GM12873 (cell line): ENCODE measurements at regions not wholly inside any gene's neighbourhood (a gene's known extent, or its start where the extent isn't known, plus 50 kb on each side); places are given as distances from the start of the nearest gene placed in this dataset.

Experiments
- CTCF ChIP-seq: IDR thresholded peaks from 2 replicates; pipeline ENCODE4 v1.5.1; 2012; ENCODE audit warnings: low read depth, mild to moderate bottlenecking, moderate library complexity, low read length, control low read depth; ENCODE audit not compliant: insufficient read depth; ENCODE audit errors: missing control alignments

DNA sequence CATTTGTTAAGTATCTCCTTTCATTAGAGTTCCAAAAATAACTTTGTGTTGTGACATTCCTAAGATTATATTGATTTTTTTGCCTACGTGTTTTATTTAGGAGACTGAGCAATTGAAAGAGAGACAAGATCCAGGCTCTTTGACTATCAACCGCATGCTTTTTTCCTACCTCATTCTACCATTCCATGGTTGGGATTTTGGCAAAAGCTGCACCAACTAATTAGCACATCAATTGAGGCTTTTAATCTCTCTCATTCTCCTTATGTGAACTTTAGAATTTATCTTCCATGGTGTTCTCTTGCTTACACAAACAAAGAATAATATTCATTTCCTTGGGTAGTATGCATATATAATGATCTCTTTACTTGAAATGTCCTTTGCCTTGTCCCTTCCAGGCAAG lies 338.7 kb upstream of the SMC2 start:
- TF ChIP-seq CTCF: no peak

GRCh38 chr9:103755986-103756385 lies 338.1 kb upstream of the SMC2 start:
- TF ChIP-seq CTCF: no peak

- TF ChIP-seq CTCF: no peak
Observed at GRCh38 chr9:103757062-103757461, 337.0 kb upstream of the SMC2 start.

GRCh38 chr9:103761466-103761865 lies 332.6 kb upstream of the SMC2 start:
- TF ChIP-seq CTCF: no peak

DNA sequence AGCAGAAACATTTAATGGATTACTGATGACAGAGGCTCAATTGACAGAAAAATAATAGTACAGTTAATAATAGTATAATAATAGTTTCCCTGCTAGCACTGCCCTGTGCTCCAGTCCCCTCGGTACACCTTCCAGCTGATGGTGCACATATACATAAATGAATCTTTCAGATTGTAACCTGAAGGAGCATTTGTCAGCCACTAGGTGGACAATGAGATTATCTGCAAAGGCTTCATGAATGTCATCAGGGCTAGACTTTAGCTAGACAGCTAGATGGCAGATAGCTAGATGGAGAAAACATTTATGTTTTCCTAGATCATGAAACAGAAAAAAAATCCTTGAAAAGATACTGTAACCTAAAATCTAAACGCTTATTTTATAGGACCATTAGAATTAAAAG lies 304.4 kb upstream of the SMC2 start:
- peak; percentile 55 for TF ChIP-seq CTCF

DNA sequence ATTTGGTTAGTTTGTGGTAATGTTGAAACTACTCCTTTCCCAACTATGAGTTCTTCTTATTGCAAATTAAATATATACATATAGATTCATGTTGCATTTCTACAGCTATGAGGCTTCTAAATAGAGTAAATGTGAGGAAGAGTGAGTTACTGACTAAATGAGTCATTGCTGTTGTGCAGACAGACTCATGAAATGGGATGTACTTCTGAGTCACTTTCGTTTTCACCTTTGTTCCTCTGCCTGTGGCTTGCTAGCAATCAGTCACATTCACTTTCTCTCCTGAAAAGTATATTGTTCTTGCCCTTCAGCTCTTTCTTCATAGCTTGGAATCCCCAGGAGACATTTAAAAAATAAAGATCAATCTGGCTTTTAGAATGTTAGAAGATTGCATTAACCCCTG lies 295.5 kb upstream of the SMC2 start:
- TF ChIP-seq CTCF: no peak

- no peak for TF ChIP-seq CTCF
Observed at GRCh38 chr9:103799959-103800358, 294.1 kb upstream of the SMC2 start.
